WI38 (cell line): ENCODE measurements at regions not wholly inside any gene's neighbourhood (a gene's known extent, or its start where the extent isn't known, plus 50 kb on each side); places are given as distances from the start of the nearest gene placed in this dataset.
"Not testable (repeated sequence)": the region's sequence is repeated elsewhere in the genome, so short reads cannot be mapped to it uniquely, and the experiment has no call there.

Experiments
- H3K4me3 ChIP-seq: 2 replicates; pipeline ENCODE4 v1.5.1; 2011; ENCODE audit warnings: low read depth, mild to moderate bottlenecking, control low read depth, low read length
- CTCF ChIP-seq: IDR thresholded peaks from 2 replicates; pipeline ENCODE4 v1.5.1; 2012; ENCODE audit warnings: low read depth, mild to moderate bottlenecking, control low read depth, low read length

DNA sequence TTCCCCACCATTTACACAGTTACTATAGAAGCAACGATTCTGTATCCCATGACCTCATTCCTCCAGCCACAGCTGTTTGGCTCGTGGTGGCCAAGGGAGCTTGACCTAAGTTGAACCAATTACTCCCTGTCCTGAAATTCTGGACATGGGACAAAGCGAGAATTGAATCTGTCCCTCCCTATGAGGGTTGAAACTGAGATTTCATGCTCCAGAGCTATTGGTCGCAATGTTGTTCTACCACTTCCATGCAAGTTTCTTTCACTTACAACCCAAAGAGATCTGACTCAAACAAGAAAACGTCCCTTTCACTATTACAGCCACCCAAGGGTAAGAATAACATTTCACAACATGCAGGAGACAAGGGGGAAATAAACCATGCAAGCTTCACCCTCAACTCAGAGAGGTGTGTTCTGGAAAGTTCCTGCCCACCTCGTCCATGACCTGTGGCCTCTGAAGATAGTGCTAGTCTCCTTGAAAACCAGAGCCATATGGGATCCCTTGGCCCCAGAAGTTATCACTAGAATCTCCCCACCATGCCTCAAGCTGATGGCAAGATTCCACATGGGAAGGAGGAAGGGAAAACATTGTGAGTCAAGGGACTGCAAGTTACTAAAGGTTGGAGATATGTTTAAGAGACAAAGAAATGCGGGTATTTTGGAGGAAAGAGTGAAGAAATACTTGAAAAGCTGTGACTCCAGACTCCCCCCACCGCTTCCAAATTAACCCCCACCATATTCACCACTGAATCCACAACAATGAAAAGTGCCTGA, 74.5 kb upstream of the SRSF6 start:
- no peak overlapping the region for H3K4me3 ChIP-seq
- TF ChIP-seq CTCF: no peak

DNA sequence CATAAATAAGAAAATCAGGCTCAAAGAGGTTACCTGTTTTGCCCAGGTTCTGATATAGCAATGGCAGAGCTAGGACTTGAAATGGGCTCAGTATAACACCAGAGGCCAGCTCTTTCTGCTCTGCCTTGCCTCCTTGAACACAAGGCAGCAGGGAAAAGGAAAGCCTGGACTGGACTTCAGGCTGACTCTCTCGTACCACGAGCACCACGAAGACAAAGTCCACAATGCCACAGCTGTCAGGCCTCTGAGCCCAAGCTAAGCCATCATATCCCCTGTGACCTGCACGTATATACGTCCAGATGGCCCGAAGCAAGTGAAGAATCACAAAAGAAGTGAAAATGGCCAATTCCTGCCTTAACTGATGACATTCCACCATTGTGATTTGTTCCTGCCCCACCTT, 75.6 kb upstream of the SRSF6 start:
- not testable (repeated sequence) for H3K4me3 ChIP-seq

DNA sequence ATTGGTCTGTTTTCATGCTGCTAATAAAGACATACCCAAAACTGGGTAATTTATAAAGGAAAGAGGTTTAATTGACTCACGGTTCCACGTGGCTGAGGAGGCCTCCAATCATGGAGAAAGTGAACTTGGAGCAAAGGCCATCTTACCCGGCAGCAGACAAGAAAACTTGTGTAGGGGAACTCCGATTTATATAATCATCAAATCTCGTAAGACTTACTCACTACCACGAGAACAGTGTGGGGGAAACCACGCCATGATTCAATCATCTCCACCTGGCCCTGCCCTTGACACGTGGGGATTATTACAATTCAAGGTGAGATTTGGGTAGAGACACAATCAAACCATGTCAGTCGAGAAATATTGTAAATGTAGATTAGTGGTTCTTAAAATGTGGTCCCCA, 76.2 kb upstream of the SRSF6 start:
- H3K4me3 ChIP-seq: not testable (repeated sequence)

DNA sequence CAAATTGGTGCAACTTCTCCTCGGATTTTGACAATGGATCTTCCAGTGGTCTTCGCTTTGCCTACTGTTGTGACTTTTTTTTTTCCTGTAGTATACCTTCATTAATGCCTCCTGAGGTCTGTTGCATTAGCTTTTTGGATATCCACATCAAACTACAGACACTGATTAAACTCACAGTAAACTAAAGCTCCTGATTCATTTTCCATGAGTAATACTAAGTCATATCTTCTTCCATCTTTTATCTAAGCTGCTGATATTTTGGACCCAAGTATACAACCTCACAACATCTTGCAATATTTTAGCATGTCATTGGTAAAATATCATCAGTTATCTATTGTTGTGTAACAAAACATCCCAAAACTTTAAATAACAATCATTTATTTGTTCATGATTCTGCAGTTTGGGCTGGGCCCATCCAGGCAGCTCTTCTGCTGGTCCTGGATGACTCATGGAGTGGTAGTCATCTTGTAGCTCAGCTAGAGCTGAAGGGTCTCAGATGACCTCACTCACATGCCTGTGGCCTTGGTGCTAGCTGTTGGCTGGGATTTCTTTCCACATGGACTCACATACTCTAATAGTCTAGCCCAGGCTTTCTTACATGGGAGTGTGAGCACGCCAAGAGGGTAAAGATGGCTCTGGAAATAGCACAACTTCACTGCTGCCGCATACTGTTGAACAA, 78.3 kb upstream of the SRSF6 start:
- no peak for TF ChIP-seq CTCF
- no peak overlapping the region for H3K4me3 ChIP-seq

- no peak overlapping the region for H3K4me3 ChIP-seq
- TF ChIP-seq CTCF: no peak
Observed at GRCh38 chr20:43376831-43377230, 80.9 kb upstream of the SRSF6 start.

GRCh38 chr20:43375591-43375990, 82.1 kb upstream of the SRSF6 start:
- no peak for TF ChIP-seq CTCF
- H3K4me3 ChIP-seq: no peak overlapping the region

DNA sequence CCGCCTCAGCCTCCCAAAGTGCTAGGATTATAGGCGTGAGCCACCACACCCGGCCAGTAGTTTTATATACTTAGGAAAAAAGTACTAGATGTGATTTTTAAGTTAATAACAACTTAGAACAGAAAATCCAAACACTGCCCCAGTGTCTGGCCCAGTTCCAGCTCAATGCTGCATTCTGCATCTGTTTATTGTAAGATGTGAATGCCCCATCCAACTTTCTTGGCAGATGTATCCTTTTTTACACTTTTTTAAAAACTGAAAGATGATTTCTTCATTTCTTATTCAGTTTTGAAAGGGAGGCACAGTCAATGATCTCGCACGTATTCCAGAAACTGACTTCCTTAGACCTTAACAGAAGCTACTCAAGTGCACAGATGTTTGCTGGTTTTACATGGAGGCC, 85.6 kb upstream of the SRSF6 start:
- H3K4me3 ChIP-seq: no peak overlapping the region
- no peak for TF ChIP-seq CTCF

DNA sequence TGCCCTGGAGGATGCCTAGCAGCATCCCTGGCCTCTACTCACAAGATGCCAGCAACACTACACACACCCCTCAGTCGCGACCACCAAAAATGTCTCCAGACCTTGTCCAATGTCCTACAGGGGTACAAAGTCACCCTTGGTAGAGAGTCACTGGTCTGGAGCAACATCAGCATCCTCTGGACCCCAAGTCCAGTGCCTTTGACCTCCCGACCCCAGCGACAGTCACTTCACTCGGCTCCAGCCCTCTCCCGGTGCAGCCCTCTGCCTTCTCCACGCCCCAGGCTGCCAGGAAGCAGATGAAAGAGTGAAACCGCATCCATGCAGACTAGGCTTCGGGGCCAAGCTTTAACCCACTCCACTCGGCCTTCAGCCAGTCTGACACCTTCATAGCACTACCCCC, 92.0 kb upstream of the SRSF6 start:
- no peak for TF ChIP-seq CTCF

More for the DNA sequence above, 92.0 kb upstream of the SRSF6 start:
- no peak overlapping the region for H3K4me3 ChIP-seq
